Left lung (tissue), 4 donors: ENCODE measurements at regions not wholly inside any gene's neighbourhood (a gene's known extent, or its start where the extent isn't known, plus 50 kb on each side); places are given as distances from the start of the nearest gene placed in this dataset.
"Not testable (repeated sequence)": the region's sequence is repeated elsewhere in the genome, so short reads cannot be mapped to it uniquely, and the experiment has no call there.

Experiments used
- ATAC-seq: fragments of 200-7000 bp; cut with Tn5 transposase; one replicate; pipeline ENCODE4 v1.9.1; 2020; ENCODE audit warnings: moderate library complexity
- DNase-seq, 4 donors: peaks; one replicate each; pipeline ENCODE4 v3.0.0-alpha.2; 2013 to 2020
- H3K27ac ChIP-seq, 2 donors: fragments of 200-600 bp; sonication (generic) in 1 of 2; one replicate each; pipeline versions ENCODE4 v1.5.0 to v1.8.0; 2020 to 2021
- H3K27me3 ChIP-seq, 2 donors: fragments of 200-600 bp; sonication (generic) in 1 of 2; one replicate each; pipeline versions ENCODE4 v1.5.0 to v1.8.0; 2020 to 2021
- H3K36me3 ChIP-seq, 2 donors: fragments of 200-600 bp; sonication (generic) in 1 of 2; one replicate each; pipeline versions ENCODE4 v1.5.0 to v1.8.0; 2020 to 2021
- H3K4me1 ChIP-seq, 2 donors: fragments of 200-600 bp; one replicate each; pipeline ENCODE4 v1.8.0; 2021
- H3K4me3 ChIP-seq, 2 donors: fragments of 200-600 bp; sonication (generic) in 1 of 2; one replicate each; pipeline versions ENCODE4 v1.5.0 to v1.8.0; 2020 to 2021; ENCODE audit warnings: mild to moderate bottlenecking in 1 of 2
- H3K9me3 ChIP-seq, 2 donors: fragments of 200-600 bp; sonication (generic) in 1 of 2; one replicate each; pipeline versions ENCODE4 v1.5.0 to v1.8.0; 2020 to 2021
- CTCF ChIP-seq, 2 donors: fragments of 200-600 bp; sonication (generic) in 1 of 2; IDR thresholded peaks; one replicate each; pipeline versions ENCODE4 v1.5.0 to v1.8.0; 2021; ENCODE audit warnings: antibody characterized with exemption in 2 of 2
- intact Hi-C, 2 donors: fragments of 100-400 bp; cut with DNase I; formaldehyde crosslinking; loops; one replicate each; pipeline versions ENCODE4 v1.11.2 to v1.14.2; 2022
- donor health status: DM: no; HTN: yes; CAD: no.
- donor health status: DM: no; HTN: no; CAD: no.

- ATAC-seq, result no peak
- DNase-seq, result no peak
- TF ChIP-seq CTCF (IDR thresholded peaks at IDR 0.05), result no peak
- H3K27ac ChIP-seq, result no peak overlapping the region
- no peaks in the 10 kb centered on the region for H3K4me1 ChIP-seq
- no peak overlapping the region for H3K4me3 ChIP-seq
- no peaks in the 10 kb centered on the region for H3K36me3 ChIP-seq
- intact Hi-C loops, result no loop called here
- no peaks in the 10 kb centered on the region for H3K27me3 ChIP-seq
- H3K9me3 ChIP-seq, result no peaks in the 10 kb centered on the region
Measured at GRCh38 chr14:85852906-85853305, 323.0 kb downstream of the FLRT2 start.

GRCh38 chr14:85852123-85852522, 322.2 kb downstream of the FLRT2 start:
- intact Hi-C loops, H3K4me3 ChIP-seq, DNase-seq, H3K27me3 ChIP-seq, H3K4me1 ChIP-seq, ATAC-seq, H3K27ac ChIP-seq, H3K36me3 ChIP-seq, H3K9me3 ChIP-seq: not testable (repeated sequence)

- not testable (repeated sequence) for H3K36me3 ChIP-seq, ATAC-seq
Measured at GRCh38 chr14:85830549-85830948, 300.6 kb downstream of the FLRT2 start.

GRCh38 chr14:85829601-85830000, 299.7 kb downstream of the FLRT2 start:
- H3K4me1 ChIP-seq, H3K9me3 ChIP-seq, ATAC-seq, H3K4me3 ChIP-seq, H3K27ac ChIP-seq, DNase-seq, H3K27me3 ChIP-seq, intact Hi-C loops, H3K36me3 ChIP-seq: not testable (repeated sequence)

More at GRCh38 chr14:85830549-85830948, 300.6 kb downstream of the FLRT2 start:
- H3K4me3 ChIP-seq, H3K27me3 ChIP-seq, H3K27ac ChIP-seq, H3K9me3 ChIP-seq, intact Hi-C loops, DNase-seq, H3K4me1 ChIP-seq: not testable (repeated sequence)

- no peak overlapping the region for H3K27ac ChIP-seq
- no peaks in the 10 kb centered on the region for H3K27me3 ChIP-seq
- no peak for ATAC-seq
Measured at GRCh38 chr14:85824526-85824925, 294.6 kb downstream of the FLRT2 start.

GRCh38 chr14:85822236-85822635, 292.3 kb downstream of the FLRT2 start:
- no peak for TF ChIP-seq CTCF (IDR thresholded peaks at IDR 0.05)
- DNase-seq (no peak), ATAC-seq (no peak)
- Histone ChIP-seq H3K27ac (no peak overlapping the region), H3K27me3 (no peaks in the 10 kb centered on the region), H3K4me3 (no peak overlapping the region), H3K9me3 (peaks cover 0 to 1% of the 10 kb centered on the region in 2 donors), H3K4me1 (no peaks in the 10 kb centered on the region), H3K36me3 (no peaks in the 10 kb centered on the region)
- intact Hi-C loops, result no loop called here

More at GRCh38 chr14:85824526-85824925, 294.6 kb downstream of the FLRT2 start:
- no peak for TF ChIP-seq CTCF (IDR thresholded peaks at IDR 0.05)
- Histone ChIP-seq H3K9me3 (no peaks in the 10 kb centered on the region), H3K36me3 (no peaks in the 10 kb centered on the region), H3K4me3 (no peak overlapping the region), H3K4me1 (no peaks in the 10 kb centered on the region)
- intact Hi-C loops, result no loop called here
- DNase-seq, result no peak

GRCh38 chr14:85817430-85817829, 287.5 kb downstream of the FLRT2 start:
- H3K4me1 ChIP-seq, result no peaks in the 10 kb centered on the region
- H3K27me3 ChIP-seq, result no peaks in the 10 kb centered on the region
- ATAC-seq, result no peak
- H3K4me3 ChIP-seq, result no peak overlapping the region
- H3K9me3 ChIP-seq, result peaks cover 0 to 1% of the 10 kb centered on the region in 2 donors
- no peak overlapping the region for H3K27ac ChIP-seq
- DNase-seq, result no peak
- no peak for TF ChIP-seq CTCF (IDR thresholded peaks at IDR 0.05)
- intact Hi-C loops, result no loop called here
- no peaks in the 10 kb centered on the region for H3K36me3 ChIP-seq
